Forelimb muscle (tissue), 1 donor: ENCODE measurements at regions not wholly inside any gene's neighbourhood (a gene's known extent, or its start where the extent isn't known, plus 50 kb on each side); places are given as distances from the start of the nearest gene placed in this dataset.
"Not testable (repeated sequence)": the region's sequence is repeated elsewhere in the genome, so short reads cannot be mapped to it uniquely, and the experiment has no call there.

ENCODE experiments used
- DNase-seq: peaks from one replicate; pipeline ENCODE4 v3.0.0-alpha.2; 2013; ENCODE audit warnings: low read depth

DNA sequence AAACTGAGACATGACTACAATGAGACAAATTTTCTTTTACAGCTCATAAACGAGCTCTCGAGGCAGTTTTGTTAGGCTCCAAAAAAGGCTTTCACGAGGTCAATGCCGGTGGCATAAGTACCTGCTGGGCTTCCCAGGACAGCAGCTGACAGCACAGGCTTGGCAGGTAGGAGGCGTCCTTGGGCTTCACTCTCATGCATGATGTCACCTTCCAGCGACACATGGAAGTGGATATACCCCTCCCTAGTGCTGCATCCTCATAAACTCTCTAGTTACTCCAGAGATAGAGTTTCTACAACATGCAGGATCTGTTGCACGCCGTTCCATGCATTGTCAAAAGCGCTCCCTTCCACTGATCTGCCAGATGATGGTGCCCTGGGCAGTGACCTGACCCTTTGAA is 112.5 kb upstream of the PAXBP1 start:
- no peak for DNase-seq

DNA sequence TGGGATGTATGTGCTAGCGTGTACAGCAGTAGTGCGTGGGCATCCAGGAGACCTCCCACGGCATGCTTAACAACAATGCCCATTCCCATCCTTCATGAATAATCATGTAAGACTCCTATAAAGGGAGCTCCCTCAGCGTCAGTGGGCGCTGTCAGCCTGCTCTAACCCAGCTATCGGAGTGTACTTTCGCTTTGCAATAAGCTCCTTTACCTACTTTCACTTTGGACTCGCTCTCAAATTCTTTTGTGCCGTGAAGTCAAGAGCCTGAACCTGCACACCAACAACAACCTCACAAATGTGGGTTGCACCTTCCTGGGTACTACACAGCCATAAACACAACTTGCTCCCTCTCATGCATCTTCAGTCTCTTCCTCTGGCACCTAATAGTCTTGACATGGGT is 114.8 kb upstream of the PAXBP1 start:
- no peak for DNase-seq

DNA sequence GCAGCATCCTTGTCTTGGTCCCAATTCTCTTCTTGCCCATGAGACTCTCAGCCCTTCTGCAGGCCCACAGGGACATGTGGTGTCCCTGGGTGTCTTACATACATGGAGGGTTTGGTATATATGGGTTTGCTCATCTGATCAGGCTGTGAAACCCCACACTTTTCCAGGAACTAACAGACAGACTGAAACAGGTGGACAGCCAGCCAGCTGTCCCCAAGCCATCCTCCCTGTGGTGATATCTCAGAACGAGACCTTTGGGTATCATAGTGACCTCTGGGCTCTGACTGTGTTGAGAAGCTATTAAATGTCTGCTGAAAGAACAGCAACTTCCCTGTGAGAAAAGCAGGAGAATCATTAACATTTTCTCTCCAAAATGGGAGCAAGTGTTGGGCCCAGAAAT is 115.5 kb upstream of the PAXBP1 start:
- no peak for DNase-seq

DNA sequence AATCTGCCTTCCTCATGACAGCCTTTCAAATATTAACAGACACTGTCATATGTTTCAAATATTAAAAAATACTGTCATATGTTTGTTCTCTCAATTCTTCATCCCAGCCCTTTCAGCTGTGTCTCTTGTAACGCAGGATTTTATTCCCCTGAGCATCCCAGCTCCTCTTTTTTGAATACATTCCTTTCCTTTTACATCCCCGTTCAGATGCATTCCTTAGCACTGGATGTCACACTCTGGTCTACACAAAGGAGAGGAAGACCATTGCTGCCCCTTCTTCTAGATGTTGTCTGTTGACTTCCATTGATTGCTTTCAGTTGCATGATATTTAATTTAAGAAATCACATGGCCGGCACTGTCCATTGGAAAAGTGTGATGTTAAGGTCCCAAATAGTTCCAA is 117.4 kb upstream of the PAXBP1 start:
- no peak for DNase-seq

DNA sequence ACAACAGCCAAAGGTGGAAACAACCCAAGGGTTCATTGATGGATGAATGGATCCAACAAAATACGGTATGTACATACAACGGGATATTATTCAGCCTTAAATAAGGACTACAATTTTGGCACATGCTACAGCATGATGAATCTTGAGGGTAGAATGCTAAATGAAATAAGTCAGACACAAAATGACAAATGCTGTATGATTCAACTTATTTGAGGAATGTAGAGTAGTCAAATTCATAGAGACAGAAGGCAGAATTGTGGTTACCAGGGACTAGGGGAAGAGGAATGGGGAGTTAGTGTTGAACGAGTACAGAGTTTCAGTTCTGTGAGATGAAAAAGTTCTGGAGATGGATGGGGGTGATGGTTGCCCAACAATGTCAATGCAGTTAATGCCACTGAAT is 118.0 kb upstream of the PAXBP1 start:
- DNase-seq, result no peak

DNA sequence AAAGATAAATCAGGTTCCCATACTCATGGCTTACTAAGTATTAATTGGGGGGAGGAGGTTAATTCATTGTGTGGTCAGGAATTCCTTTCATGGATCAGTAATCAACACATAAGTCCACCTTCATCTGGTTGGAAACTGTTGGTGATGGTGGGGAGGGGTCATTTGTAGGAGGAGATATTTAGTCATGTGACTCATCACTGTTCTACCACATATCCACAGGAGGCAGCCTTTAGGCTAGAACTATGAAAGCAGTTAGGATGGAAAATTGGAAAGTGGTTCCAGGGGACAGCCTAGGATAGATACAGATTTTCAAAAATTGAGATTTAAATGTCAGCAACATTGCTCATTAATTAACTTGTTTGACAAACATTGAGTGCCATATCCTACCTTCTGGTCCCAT is 122.8 kb upstream of the PAXBP1 start:
- DNase-seq, result no peak

DNA sequence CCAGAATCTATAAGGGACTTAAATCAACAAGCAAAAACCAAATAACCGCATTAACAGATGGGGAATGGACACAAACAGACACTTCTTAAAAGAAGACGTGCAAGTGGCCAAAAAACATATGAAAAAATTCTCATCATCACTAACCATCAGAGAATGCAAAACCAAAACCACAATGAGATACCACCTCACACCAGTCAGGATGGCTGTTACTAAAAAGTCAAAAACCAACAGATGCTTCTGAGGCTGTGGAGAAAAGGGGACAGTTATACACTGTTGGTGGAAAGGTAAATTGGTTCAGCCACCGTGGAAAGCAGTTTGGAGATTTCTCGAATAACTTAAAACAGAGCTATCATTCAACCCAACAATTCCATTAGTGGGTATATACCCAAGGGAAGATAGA is 124.9 kb upstream of the OLIG2 start:
- DNase-seq, result no peak

DNA sequence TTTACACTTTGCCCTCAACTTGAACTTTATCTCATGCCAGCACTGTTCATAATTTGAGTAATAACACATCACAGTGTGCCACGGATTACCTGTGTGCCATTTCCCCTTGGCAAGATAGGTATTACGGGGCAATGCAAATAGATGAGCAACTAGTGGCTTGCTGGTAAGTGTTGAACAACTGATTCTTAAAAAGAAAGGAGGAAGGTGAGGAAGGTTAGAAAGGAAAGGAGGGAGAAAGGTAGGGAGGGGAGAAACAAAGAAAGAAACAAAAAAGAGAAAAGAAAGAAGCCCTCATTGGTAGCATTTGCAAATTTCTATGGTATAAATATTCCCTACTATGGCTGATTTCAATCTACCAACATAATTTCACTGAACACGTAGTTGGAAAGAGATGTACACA is 118.2 kb upstream of the OLIG2 start:
- DNase-seq, result no peak

DNA sequence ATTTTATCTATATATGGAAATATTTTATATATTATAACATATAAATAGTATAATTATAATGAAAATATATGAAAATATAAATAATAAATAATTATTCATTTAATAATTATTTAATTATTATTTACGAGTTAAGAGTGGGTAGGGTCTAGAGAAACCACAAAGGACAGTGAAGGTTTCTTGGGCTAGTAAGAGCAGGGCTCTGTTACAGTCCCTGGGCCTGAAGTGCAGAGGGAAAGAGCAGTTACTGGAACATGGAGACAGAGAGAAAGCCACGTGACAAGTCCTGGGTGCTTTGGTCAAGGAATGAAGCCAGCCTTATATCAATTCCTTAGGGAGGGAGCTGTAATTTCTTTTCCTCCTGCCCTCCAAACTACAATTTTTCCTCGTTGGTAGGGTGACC is 117.2 kb upstream of the OLIG2 start:
- no peak for DNase-seq

DNA sequence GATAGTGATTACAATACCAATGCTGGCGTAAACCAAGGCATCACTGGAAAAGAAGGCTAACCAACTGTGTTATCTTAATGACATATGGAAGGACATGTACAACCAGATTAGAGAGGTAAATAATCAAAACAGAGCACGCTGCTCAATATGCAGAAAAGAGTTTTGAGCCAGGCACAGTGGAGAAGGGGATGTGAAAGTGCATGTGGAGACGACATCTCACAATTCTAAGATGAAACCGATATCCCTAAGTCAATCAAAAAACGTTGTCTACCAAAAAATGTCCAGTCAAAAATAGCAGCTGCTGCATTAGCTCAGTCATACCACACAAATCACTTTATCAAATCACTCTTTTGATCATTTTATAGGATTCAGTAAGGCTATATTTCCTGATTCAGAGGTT is 116.3 kb upstream of the OLIG2 start:
- no peak for DNase-seq

DNA sequence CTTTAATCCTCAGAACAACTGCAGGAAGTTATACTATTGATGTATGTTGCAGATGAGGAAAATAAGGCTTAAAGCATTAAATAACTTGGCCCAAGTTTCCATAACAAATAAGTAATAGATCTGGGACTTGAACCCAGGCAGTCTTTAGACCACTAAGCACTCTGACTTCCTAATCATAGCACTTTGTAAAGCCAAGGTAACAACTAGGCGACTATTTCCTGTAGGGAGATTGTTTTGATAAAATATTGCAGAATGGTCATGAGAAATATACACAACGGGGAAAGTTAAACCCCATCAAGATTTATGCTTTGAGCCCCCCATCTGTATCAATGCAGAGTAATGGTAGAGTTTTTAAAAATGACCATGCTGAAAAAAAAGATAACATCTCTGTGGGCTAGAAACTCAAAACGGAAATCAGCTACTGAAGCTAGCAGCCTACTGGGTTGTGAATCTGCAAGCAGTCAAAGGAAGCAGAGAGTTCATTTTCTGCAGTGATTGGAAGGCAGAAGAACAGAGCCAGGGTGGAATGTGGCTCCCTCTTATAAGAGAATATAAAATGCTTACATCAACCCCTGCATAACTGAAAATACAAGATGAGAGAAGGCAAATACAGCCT is 111.2 kb upstream of the OLIG2 start:
- no peak for DNase-seq

DNA sequence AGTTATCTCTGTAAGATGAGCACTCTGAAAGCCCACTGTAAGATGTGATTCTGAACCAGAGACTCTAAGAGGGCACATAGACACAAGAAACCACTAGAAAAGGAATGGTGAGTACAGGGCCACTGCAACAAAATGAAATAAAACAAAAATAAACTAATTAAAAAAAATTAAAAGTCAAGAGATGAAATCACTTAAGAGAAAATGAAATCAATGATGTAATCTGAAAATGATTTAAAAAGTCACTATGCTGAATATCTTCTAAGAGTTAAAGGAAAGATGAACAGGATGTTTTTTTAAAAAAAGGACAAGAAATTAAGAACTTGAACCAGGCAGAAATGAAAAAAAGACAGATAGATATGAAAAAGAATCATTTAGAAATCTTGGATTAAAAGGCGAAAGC is 110.6 kb upstream of the OLIG2 start:
- DNase-seq, result no peak

DNA sequence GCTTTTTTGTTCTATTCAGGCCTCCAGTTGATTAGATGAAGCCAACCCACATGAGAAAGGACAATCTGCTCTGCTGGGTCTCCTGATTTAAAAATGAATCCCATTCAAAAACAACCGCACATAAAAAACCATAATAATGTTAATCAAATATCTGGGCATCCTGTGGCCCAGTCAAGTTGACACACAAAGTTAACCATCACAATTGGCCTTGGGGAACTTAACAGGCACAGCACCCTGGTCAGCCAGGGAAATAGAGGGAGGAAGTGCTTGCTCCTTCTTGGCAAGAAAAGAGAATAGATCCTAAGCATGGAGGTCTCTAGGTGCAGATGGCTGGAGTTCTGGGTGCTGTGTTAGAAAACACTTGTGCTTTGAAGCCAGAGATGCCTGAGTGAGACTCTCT is 109.6 kb upstream of the OLIG2 start:
- no peak for DNase-seq

DNA sequence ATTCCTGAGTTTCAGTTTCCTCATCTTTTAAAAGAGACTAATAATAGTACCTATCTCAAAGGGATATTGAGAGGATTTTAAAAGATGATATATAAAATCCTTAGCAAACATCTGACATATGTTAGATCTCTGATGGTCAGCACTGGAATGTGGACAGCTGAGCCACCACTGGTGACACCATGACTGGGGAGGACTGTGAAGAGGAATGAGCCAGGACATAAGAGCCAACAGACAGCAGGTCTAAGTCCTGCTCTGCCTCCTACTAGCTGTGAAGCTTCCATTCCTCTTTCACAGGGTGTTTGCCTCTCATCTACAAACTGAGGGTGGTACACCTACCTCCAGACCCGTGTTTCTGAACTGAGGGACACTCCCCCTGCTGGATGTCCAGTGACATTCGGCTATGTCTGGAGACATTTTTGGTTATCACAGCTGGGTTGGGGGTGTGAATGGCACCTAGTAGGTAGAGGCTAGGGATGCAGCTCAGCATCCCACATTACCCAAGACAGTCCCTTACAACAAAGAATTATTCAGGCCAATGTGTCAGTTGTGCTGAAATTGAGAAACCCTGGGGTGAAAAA is 109.1 kb upstream of the OLIG2 start:
- no peak for DNase-seq

DNA sequence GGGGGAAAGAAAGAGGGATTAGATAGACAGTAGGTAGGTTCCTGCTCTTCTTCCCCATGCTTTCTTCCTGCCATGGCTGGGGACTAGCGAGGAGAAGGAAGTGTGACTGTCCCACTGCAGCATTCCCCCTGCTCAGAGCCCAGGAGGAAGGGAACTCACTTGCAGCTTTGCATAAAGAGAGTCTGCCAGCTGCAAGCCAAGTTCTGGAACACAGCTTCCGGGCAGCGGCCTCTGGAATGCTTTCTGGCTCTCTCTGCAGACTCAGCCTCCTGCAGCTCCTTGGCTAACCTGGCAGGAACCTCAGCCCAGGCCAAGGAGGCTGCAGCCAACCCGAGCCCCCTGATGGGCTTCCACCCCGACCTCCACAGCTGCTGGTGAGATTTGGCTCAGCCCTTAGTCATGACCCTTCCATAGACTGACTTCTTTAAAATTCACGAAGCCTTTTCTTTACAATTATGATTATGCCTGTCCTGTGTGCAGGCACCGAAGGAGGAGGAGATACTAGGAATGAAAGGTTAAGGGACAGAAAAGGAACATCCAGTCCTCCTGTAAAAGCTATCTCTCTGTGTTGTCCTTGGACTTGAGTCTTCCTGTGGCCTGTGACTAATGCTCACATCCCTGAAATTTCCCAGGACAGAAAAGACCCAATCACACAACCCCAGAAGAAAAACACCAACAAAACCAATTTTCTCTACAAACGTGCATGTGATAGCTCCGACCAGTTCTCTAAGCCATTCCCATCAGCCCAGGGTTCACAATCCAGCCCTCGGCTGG is 108.2 kb upstream of the OLIG2 start:
- DNase-seq, result no peak

DNA sequence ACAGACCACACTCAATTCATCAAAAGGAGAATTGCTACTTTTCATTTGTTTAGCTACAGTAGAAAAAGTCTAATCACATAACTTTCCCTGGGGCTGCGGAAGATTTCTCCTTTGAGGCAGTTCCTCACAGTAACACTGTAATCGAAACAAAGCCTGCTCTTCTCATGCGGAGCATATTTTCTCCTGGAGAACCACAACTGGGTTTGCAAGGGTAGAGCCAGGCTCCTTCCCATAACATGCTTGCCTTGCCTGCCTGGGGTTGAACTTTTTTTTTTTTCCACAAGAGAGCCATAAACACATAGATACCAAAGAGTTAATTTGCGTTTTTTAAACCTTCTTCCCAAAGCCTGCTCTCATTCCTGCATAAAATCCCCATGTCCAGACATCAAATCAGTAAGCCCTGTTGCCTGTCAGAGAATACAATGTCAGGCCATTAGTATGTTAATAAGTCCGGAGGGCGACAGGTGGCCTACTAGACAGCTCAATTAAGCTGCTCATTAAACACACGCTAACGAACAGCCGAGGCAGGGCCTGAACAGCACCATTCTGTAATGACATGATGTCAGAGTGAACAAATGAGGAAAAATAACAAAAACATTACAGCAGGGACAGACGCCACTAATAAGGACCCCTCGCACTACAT is 107.1 kb upstream of the OLIG2 start:
- no peak for DNase-seq

DNA sequence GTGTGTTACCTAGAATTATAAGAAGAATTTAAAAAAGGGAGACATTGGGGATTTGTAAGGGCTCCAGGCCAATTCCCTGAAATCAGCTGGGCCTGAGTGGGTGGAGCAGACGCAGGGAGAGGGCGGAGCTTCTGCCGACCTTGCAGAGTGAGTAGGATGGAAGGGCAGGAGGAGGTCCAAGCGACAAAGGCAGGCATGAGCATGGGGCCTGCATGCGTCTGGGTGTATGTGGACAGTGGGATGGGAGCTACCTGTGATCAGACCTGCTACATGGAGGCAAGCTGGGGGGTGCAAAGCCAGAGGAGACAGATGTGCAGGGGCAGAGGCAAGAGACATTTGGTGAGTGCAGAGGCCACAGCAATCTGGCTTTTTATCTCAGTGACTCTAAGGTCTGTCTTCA is 105.3 kb upstream of the OLIG2 start:
- no peak for DNase-seq

DNA sequence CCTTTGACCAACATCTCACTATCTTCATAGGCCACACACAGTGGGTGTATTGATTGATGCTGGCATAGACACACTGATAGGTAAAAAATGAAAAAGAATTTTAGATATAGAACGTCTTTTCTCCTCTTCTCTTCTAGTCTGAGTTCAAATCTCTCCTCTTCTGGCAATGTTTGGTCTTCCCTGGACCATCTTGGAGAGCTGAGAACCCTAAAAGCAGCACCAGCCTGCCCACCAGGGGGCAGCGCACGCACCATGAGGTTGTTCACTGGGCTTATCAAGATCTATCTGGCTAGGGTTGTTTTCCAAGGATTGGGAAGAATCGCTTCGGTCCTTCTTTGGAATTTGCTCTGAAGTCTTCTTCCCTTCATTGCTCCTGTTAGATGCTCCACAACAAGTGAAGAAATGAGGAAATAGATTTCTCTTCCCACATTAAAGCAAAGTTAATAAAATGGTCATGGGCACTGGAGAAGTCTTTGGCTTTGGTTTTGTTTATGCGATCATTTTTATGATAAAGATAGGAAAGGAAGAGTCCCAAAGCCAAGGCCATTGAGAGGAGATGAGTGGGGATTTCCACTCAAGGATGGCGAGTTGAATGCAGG is 104.0 kb upstream of the OLIG2 start:
- no peak for DNase-seq

DNA sequence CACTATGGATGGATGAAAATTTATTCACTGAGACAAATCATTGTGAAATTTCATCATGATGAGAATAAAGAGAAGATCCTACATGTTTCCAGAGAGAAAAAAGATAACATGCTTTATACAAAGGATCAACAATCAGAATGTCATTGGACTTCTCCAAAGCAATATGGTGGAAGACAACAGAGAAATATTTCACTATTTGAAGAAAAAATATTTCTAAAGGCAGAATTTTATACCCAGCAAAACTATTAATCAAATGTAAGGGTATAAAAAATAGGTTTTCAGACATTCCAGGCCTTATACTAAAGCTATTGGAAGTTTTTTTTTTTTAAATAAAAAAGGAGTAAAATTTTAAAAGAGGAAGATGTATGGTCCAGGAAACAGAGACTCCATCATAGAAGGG is 100.6 kb upstream of the OLIG2 start:
- no peak for DNase-seq

DNA sequence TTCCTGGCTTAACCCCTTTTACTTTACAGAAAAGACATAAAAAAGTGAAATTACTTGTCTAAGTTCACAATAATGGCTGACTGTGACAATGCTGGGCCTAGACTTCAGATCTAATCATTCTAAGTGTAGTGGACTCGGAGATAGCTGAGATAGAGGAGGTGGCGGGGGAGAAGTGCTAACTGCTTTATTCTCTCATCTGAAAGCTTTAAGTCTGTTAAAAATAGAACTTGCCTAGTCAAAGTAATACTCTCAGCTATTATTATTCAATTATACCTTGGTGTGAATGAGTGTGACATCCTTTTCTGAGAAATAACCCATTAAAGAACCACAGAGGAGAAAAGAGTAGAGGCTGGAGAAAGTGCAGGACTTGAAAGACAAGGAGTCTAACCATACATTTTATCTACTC is 96.1 kb upstream of the OLIG2 start:
- DNase-seq, result no peak

DNA sequence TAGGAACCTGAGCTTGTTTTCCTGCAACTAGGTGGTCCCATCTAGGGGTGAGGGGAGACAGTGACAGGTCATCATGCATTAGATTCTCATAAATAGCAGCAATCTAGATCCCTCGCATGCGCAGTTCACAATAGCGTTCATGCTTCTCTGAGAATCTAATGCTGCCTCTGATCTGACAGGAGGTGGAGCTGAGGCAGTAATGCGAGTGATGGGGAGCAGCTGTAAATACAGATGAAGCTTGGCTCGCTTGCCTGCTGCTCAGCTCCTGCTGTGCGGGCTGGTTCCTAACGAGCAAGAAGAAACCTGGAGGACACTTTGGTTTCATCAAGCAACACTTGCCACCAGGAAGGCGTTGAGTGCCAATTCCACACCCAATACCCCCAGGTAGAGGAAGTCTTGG is 95.1 kb upstream of the OLIG2 start:
- no peak for DNase-seq

DNA sequence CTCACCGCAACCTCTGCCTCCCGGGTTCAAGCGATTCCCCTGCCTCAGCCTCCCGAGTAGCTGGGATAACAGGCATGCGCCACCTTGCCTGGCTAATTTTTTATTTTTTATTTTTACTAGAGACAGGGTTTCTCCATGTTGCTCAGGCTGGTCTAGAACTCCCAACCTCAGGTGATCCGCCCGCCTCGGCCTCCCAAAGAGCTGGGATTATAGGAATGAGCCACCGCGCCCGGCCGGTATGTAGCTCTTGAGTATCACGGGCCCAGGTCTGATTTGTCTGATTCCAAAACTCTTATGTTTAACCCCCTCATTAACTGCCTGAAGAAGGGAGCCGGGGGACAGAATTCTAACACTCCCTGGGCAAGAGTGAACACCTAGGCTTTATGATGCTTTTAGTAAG is 91.7 kb upstream of the OLIG2 start:
- DNase-seq, result not testable (repeated sequence)

DNA sequence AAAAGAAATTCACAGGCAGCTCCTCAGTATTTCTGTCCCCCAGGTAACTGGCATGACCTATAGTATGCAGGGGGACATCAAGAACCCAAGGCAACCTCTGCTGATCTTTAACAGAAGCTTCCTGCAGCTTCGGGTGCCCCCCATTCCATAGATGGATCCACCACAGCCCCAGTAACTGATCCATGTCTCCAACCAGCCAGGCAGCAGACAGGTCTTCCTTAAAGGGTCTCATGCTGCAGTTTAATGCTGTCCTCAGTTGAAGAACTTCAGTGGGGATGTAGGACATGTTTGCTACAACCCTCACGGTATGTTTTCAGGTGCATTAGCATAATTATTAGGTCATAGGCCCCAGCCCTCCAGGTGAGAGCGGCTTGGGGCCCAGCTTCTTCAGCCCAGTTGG is 90.9 kb upstream of the OLIG2 start:
- no peak for DNase-seq
